UCSD-AML1 (cell line): ENCODE measurements at regions not wholly inside any gene's neighbourhood (a gene's known extent, or its start where the extent isn't known, plus 50 kb on each side); places are given as distances from the start of the nearest gene placed in this dataset.
"Not testable (repeated sequence)": the region's sequence is repeated elsewhere in the genome, so short reads cannot be mapped to it uniquely, and the experiment has no call there.

Experiments used
- DNase-seq: peaks from one replicate; lab custom pipeline; 2025; ENCODE audit not compliant: unreplicated experiment; lab: John Stamatoyannopoulos, UW

GRCh38 chr20:48360342-48360975, 467.3 kb downstream of the PREX1 start:
- DNase-seq = no peak

- no peak for DNase-seq
Measured at GRCh38 chr20:48359692-48360341, 468.0 kb downstream of the PREX1 start.

- DNase-seq = not testable (repeated sequence)
Measured at GRCh38 chr20:48359055-48359390, 468.8 kb downstream of the PREX1 start.

- DNase-seq = no peak
Measured at GRCh38 chr20:48358176-48359054, 469.4 kb downstream of the PREX1 start.

GRCh38 chr20:48357714-48358113, 470.1 kb downstream of the PREX1 start:
- DNase-seq = no peak

GRCh38 chr20:48354903-48355302, 472.9 kb downstream of the PREX1 start:
- no peak for DNase-seq

GRCh38 chr20:48354320-48354876, 473.4 kb downstream of the PREX1 start:
- no peak for DNase-seq

- DNase-seq = no peak
Measured at GRCh38 chr20:48352628-48353027, 475.2 kb downstream of the PREX1 start.

GRCh38 chr20:48352042-48352441, 475.8 kb downstream of the PREX1 start:
- no peak for DNase-seq

- DNase-seq = no peak
Measured at GRCh38 chr20:48350313-48350988, 477.3 kb downstream of the PREX1 start.

- no peak for DNase-seq
Measured at GRCh38 chr20:48349656-48350055, 478.1 kb downstream of the PREX1 start.

GRCh38 chr20:48348022-48348421, 479.8 kb downstream of the PREX1 start:
- no peak for DNase-seq

GRCh38 chr20:48342822-48343513, 484.8 kb downstream of the PREX1 start:
- no peak for DNase-seq

GRCh38 chr20:48340883-48341281, 486.9 kb downstream of the PREX1 start:
- no peak for DNase-seq

GRCh38 chr20:48339986-48340882, 487.6 kb downstream of the PREX1 start:
- no peak for DNase-seq

GRCh38 chr20:48339190-48339985, 488.4 kb downstream of the PREX1 start:
- DNase-seq = no peak

- no peak for DNase-seq
Measured at GRCh38 chr20:48338717-48339116, 489.1 kb downstream of the PREX1 start.

- DNase-seq = no peak
Measured at GRCh38 chr20:48336597-48336996, 491.2 kb downstream of the PREX1 start.
